ENCODE measurements at regions not wholly inside any gene's neighbourhood (a gene's known extent, or its start where the extent isn't known, plus 50 kb on each side); places are given as distances from the start of the nearest gene placed in this dataset.

- ChIA-PET POLR2A (no interaction called here), CTCF (no interaction called here)
- Histone ChIP-seq H3K27me3 (ENCODE audit: insufficient read depth) (no peaks in the 10 kb centered on the region), H3F3A (replicated peaks; ENCODE audit: insufficient read depth) (no peaks in the 10 kb centered on the region), H3K9me2 (no peaks in the 10 kb centered on the region), H3K4me2 (no peak overlapping the region), H3K4me3 (ENCODE audit: low read depth in 2 of 2, low read length in 1 of 2) (no peak overlapping the region), H3K36me3 (replicated peaks in 1 of 2; ENCODE audit: control insufficient read depth in 1 of 2, insufficient read depth in 2 of 2, low read length in 1 of 2) (no peaks in the 10 kb centered on the region), H2AFZ (ENCODE audit: low read depth) (no peak overlapping the region), H4K20me1 (ENCODE audit: insufficient read depth) (no peaks in the 10 kb centered on the region), H3K27ac (ENCODE audit: low read depth in 2 of 2, low read length in 1 of 2) (no peak overlapping the region), H3K4me1 (ENCODE audit: control insufficient read depth in 1 of 2, insufficient read depth in 2 of 2, low read depth in 1 of 2, low read length in 1 of 2) (no peaks in the 10 kb centered on the region; a peak in 1 of 4 replicates), H3K79me2 (ENCODE audit: insufficient read depth) (no peaks in the 10 kb centered on the region), H3K9me3 (no peaks in the 10 kb centered on the region), H3K9ac (no peak overlapping the region)
- TF ChIP-seq RAD21 (IDR thresholded peaks at IDR 0.05; ENCODE audit: low read length) (no peak), RCOR1 (IDR thresholded peaks at IDR 0.05; ENCODE audit: low read length) (no peak), NFIC (IDR thresholded peaks at IDR 0.05; ENCODE audit: borderline replicate concordance) (no peak), POLR2AphosphoS5 (IDR thresholded peaks at IDR 0.05; ENCODE audit: low read depth, low read length) (no peak), GABPA (IDR thresholded peaks at IDR 0.05; ENCODE audit: low read depth) (no peak), TAF1 (IDR thresholded peaks at IDR 0.05; ENCODE audit: borderline replicate concordance, low read depth, low read length) (no peak), IRF3 (IDR thresholded peaks at IDR 0.05; ENCODE audit: low read depth, low read length) (no peak), TEAD4 (IDR thresholded peaks at IDR 0.05; ENCODE audit: borderline replicate concordance, insufficient read depth) (no peak), SIN3A (IDR thresholded peaks at IDR 0.05; ENCODE audit: borderline replicate concordance, low read depth, low read length) (no peak), MAX (IDR thresholded peaks at IDR 0.05; ENCODE audit: low read depth) (no peak), PBX3 (IDR thresholded peaks at IDR 0.05) (no peak), EP300 (IDR thresholded peaks at IDR 0.05; ENCODE audit: borderline replicate concordance in 1 of 2, low read depth in 1 of 2, low read length in 1 of 2) (no peak)
- 41% methylated on average over 6 of the region's 6 CpGs for WGBS (ENCODE audit: low lambda C conversion rate)
- DNase-seq = no peak
Measured at GRCh38 chr2:118689033-118689432, 158.4 kb downstream of the EN1 start.

- Histone ChIP-seq H3K4me1 (ENCODE audit: control insufficient read depth in 1 of 2, insufficient read depth in 2 of 2, low read depth in 1 of 2, low read length in 1 of 2) (no peaks in the 10 kb centered on the region; a peak in 1 of 4 replicates), H3K27ac (ENCODE audit: low read depth in 2 of 2, low read length in 1 of 2) (no peak overlapping the region), H4K20me1 (ENCODE audit: insufficient read depth) (no peaks in the 10 kb centered on the region), H3K4me3 (ENCODE audit: low read depth in 2 of 2, low read length in 1 of 2) (no peak overlapping the region), H2AFZ (ENCODE audit: low read depth) (no peak overlapping the region), H3K9ac (no peak overlapping the region), H3K79me2 (ENCODE audit: insufficient read depth) (no peaks in the 10 kb centered on the region), H3K36me3 (replicated peaks in 1 of 2; ENCODE audit: control insufficient read depth in 1 of 2, insufficient read depth in 2 of 2, low read length in 1 of 2) (no peaks in the 10 kb centered on the region), H3K9me3 (no peaks in the 10 kb centered on the region), H3K27me3 (ENCODE audit: insufficient read depth) (no peaks in the 10 kb centered on the region), H3K4me2 (no peak overlapping the region), H3F3A (replicated peaks; ENCODE audit: insufficient read depth) (no peaks in the 10 kb centered on the region), H3K9me2 (no peaks in the 10 kb centered on the region)
- TF ChIP-seq EZH2phosphoT487 (IDR thresholded peaks at IDR 0.05; ENCODE audit: borderline replicate concordance, low read depth) (no peak), POLR2AphosphoS5 (IDR thresholded peaks at IDR 0.05; ENCODE audit: low read depth, low read length) (no peak)
- ChIA-PET POLR2A (no interaction called here), CTCF (no interaction called here)
- DNase-seq = no peak
- 41% methylated on average over 2 of the region's 2 CpGs for WGBS (ENCODE audit: low lambda C conversion rate)
Measured at GRCh38 chr2:118687698-118688097, 159.8 kb downstream of the EN1 start.
